A549 (cell line): ENCODE measurements at regions not wholly inside any gene's neighbourhood (a gene's known extent, or its start where the extent isn't known, plus 50 kb on each side); places are given as distances from the start of the nearest gene placed in this dataset.

Experiments
- ATAC-seq, 2 experiments: fragments of 200-7000 bp in 1 of 2; fragments of >200 bp in 1 of 2; cut with Nextera tagmentation in 1 of 2; cut with Tn5 transposase in 1 of 2; 3 replicates each; pipeline versions ENCODE4 v1.8.0 to v1.9.1; 2018 to 2020; ENCODE audit warnings: mild to moderate bottlenecking in 1 of 2, moderate library complexity in 1 of 2
- CTCF ChIA-PET: fragments of 300-600 bp; sonication (Branson Sonifier 250); formaldehyde crosslinking; extraction: SDS; loops from one replicate; lab custom pipeline; 2021; ENCODE audit warnings: antibody characterized with exemption, inconsistent platforms; lab: Yijun Ruan, JAX
- POLR2A ChIA-PET: fragments of 350-600 bp; formaldehyde crosslinking; extraction: SDS; loops from one replicate; lab custom pipeline; 2021; ENCODE audit warnings: antibody characterized with exemption, inconsistent platforms; lab: Yijun Ruan, JAX
- DNase-seq, 2 experiments: peaks; one replicate each; pipeline versions ENCODE4 v3.0.0 to v3.0.0-alpha.2; 2011 to 2016; ENCODE audit warnings: low read depth in 1 of 2, low spot score in 1 of 2
- FAIRE-seq: peaks from 2 replicates; lab custom pipeline; 2011; peaks lifted over from hg19 to GRCh38; lab: Jason Lieb, UNC
- H3K27ac ChIP-seq, 2 experiments: fragments of >200 bp; sonication (Bioruptor Twin); formaldehyde crosslinking; 3 replicates each; pipeline ENCODE4 v1.5.1; 2016 to 2017
- H3K4me1 ChIP-seq: fragments of >200 bp; sonication (Bioruptor Twin); formaldehyde crosslinking; 3 replicates; pipeline ENCODE4 v1.6.1; 2016
- H3K4me2 ChIP-seq: fragments of >200 bp; sonication (Bioruptor Twin); formaldehyde crosslinking; 3 replicates; pipeline ENCODE4 v1.6.1; 2016
- H3K4me3 ChIP-seq: fragments of >200 bp; sonication (Bioruptor Twin); formaldehyde crosslinking; 3 replicates; pipeline ENCODE4 v1.5.1; 2016
- H3K9me3 ChIP-seq: fragments of >200 bp; sonication (Bioruptor Twin); formaldehyde crosslinking; 3 replicates; pipeline ENCODE4 v1.6.1; 2016
- ATOH8 ChIP-seq: fragments of 250-450 bp; sonication (Bioruptor Pico); IDR thresholded peaks from 2 replicates; pipeline ENCODE4 v1.5.0; 2020; ENCODE audit warnings: low read depth, mild to moderate bottlenecking, moderate library complexity
- CBX2 ChIP-seq: fragments of 200-600 bp; sonication (generic); IDR thresholded peaks from 2 replicates; pipeline ENCODE4 v1.6.1; 2016; ENCODE audit warnings: low read depth, mild to moderate bottlenecking, borderline replicate concordance
- CHD4 ChIP-seq: fragments of 200-600 bp; sonication (generic); IDR thresholded peaks from 2 replicates; pipeline ENCODE4 v1.6.1; 2016; ENCODE audit warnings: antibody characterized with exemption, mild to moderate bottlenecking, borderline replicate concordance
- CTCF ChIP-seq: fragments of >200 bp; sonication (Bioruptor Twin); formaldehyde crosslinking; IDR thresholded peaks from 3 replicates; pipeline ENCODE4 v1.5.1; 2016
- ESRRA ChIP-seq: fragments of 150-350 bp; IDR thresholded peaks from 2 replicates; pipeline ENCODE4 v1.6.1; 2014; ENCODE audit warnings: mild to moderate bottlenecking, low read length, borderline replicate concordance
- FOSL2 ChIP-seq, 2 experiments: fragments of 450-650 bp in 1 of 2; fragments of >200 bp in 1 of 2; sonication (Bioruptor Twin) in 1 of 2; formaldehyde crosslinking; IDR thresholded peaks; 2 replicates each; pipeline versions ENCODE4 v1.5.0 to v1.6.1; 2016 to 2020; ENCODE audit warnings: mild to moderate bottlenecking in 1 of 2, moderate library complexity in 1 of 2
- HDAC2 ChIP-seq: fragments of 200-600 bp; sonication (generic); IDR thresholded peaks from 2 replicates; pipeline ENCODE4 v1.6.1; 2016
- HES2 ChIP-seq: fragments of >200 bp; sonication (Bioruptor Twin); formaldehyde crosslinking; IDR thresholded peaks from 2 replicates; pipeline ENCODE4 v1.6.1; 2016
- JUNB ChIP-seq: fragments of >200 bp; sonication (Bioruptor Twin); formaldehyde crosslinking; IDR thresholded peaks from 2 replicates; pipeline ENCODE4 v1.6.1; 2016
- KDM5A ChIP-seq: fragments of 200-600 bp; sonication (generic); IDR thresholded peaks from 2 replicates; pipeline ENCODE4 v1.6.1; 2016; ENCODE audit warnings: antibody characterized with exemption, mild to moderate bottlenecking
- MAFK ChIP-seq: fragments of 450-650 bp; IDR thresholded peaks from 2 replicates; pipeline ENCODE4 v1.6.1; 2014; ENCODE audit not compliant: partially characterized antibody
- MAX ChIP-seq: IDR thresholded peaks from 2 replicates; pipeline ENCODE4 v1.6.1; 2012
- MYC ChIP-seq: IDR thresholded peaks from 2 replicates; pipeline ENCODE4 v1.6.1; 2012; ENCODE audit warnings: mild to moderate bottlenecking, inconsistent platforms, low read length, improper control_type of control experiment, borderline replicate concordance
- NFE2L2 ChIP-seq: fragments of 150-350 bp; conservative IDR thresholded peaks from 2 replicates; pipeline ENCODE4 v1.6.1; 2014; ENCODE audit warnings: low read length
- NPAS2 ChIP-seq: fragments of 250-450 bp; sonication (Bioruptor Pico); IDR thresholded peaks from 2 replicates; pipeline ENCODE4 v1.8.0; 2022; ENCODE audit warnings: mild to moderate bottlenecking, moderate library complexity, borderline replicate concordance
- PBX3 ChIP-seq: IDR thresholded peaks from 2 replicates; pipeline ENCODE4 v1.6.1; 2012
- SREBF2 ChIP-seq: fragments of 450-650 bp; IDR thresholded peaks from 2 replicates; pipeline ENCODE4 v1.6.1; 2014; ENCODE audit warnings: mild to moderate bottlenecking, moderate library complexity
- TP53 ChIP-seq: fragments of 250-450 bp; sonication (Bioruptor Pico); IDR thresholded peaks from 2 replicates; pipeline ENCODE4 v1.5.0; 2021; ENCODE audit warnings: mild to moderate bottlenecking, moderate library complexity
- ZFP36 ChIP-seq: fragments of 450-650 bp; IDR thresholded peaks from 2 replicates; pipeline ENCODE4 v1.6.1; 2014; ENCODE audit warnings: borderline replicate concordance; ENCODE audit not compliant: partially characterized antibody
- ZNF302 ChIP-seq: fragments of 250-450 bp; sonication (Bioruptor Pico); IDR thresholded peaks from 2 replicates; pipeline ENCODE4 v1.9.0; 2021; ENCODE audit warnings: inconsistent platforms, mild to moderate bottlenecking, moderate library complexity
- ZSCAN20 ChIP-seq: fragments of 250-450 bp; sonication (Bioruptor Pico); IDR thresholded peaks from 2 replicates; pipeline ENCODE4 v1.8.0; 2022; ENCODE audit warnings: mild to moderate bottlenecking, moderate library complexity
- WGBS: methylation state at CpG from one replicate; pipeline ENCODE4 v1.1.6; 2017; ENCODE audit errors: missing lambda C conversion rate; 5-methylcytosine and 5-hydroxymethylcytosine counted together
- TF ChIP-seq, protein P1 (sequence below): fragments of >200 bp; sonication (Bioruptor Twin); formaldehyde crosslinking; IDR thresholded peaks from 3 replicates; pipeline ENCODE4 v1.6.1; 2016
- TF ChIP-seq, protein P2 (sequence below): fragments of 450-650 bp; IDR thresholded peaks from 2 replicates; pipeline ENCODE4 v1.6.1; 2014; ENCODE audit warnings: antibody characterized with exemption

DNA sequence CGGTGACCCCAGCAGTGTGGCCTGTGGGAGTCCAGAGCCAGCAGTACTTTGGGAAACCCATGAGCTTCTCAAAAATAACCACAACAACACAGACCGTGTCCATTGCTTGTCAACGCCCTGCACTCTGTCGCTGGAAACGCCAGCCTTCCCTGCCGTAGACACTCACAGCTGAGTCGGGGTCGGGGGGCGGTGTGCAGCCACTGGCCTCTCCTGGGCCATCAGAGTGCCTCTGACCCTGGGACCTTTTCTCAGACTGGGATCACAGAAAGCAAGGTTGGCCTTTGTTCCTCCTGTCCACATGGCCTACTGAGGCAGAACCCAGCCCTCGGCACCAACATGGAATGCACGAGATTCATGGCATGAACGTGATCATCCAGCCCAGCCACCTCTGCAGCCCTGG is 95.7 kb downstream of the TUBA3C start:
- Histone ChIP-seq H3K4me1 (no peaks in the 10 kb centered on the region), H3K4me3 (no peak overlapping the region), H3K27ac (no peak overlapping the region)
- CTCF ChIA-PET = no interaction called here
- 5% methylated on average over 3 of the region's 12 CpGs for WGBS
- no peak for FAIRE-seq
- TF ChIP-seq TP53 (CRISPR knock-in tag) (no peak), KDM5A (no peak), ZSCAN20 (CRISPR knock-in tag) (no peak), ZFP36 (no peak), ZNF302 (no peak), NFE2L2 (no peak), SREBF2 (no peak), ATOH8 (CRISPR knock-in tag) (no peak), HDAC2 (no peak), FOSL2 (IDR thresholded peaks at IDR 0.05) (no peak), FOSL2 (CRISPR knock-in tag; IDR thresholded peaks at IDR 0.05) (no peak), NPAS2 (CRISPR knock-in tag) (no peak), HES2 (no peak), CTCF (no peak), ESRRA (no peak), MYC (no peak), MAFK (no peak), CHD4 (no peak), MAX (no peak), JUNB (no peak)
- TF ChIP-seq, protein P1, sequence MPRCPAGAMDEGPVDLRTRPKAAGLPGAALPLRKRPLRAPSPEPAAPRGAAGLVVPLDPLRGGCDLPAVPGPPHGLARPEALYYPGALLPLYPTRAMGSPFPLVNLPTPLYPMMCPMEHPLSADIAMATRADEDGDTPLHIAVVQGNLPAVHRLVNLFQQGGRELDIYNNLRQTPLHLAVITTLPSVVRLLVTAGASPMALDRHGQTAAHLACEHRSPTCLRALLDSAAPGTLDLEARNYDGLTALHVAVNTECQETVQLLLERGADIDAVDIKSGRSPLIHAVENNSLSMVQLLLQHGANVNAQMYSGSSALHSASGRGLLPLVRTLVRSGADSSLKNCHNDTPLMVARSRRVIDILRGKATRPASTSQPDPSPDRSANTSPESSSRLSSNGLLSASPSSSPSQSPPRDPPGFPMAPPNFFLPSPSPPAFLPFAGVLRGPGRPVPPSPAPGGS = no peak
- TF ChIP-seq, all 56 proteins: peak for 0
- POLR2A ChIA-PET = no interaction called here
- Histone ChIP-seq H3K9me3 (no peaks in the 10 kb centered on the region), H3K4me2 (no peak overlapping the region)
- ATAC-seq (no peak), DNase-seq (no peak)

GRCh38 chr13:19085258-19085657 is 96.4 kb downstream of the TUBA3C start:
- Histone ChIP-seq H3K9me3 (no peaks in the 10 kb centered on the region), H3K27ac (no peak overlapping the region), H3K4me2 (no peak overlapping the region), H3K4me3 (no peak overlapping the region), H3K4me1 (no peaks in the 10 kb centered on the region)
- no peak for TF ChIP-seq CBX2
- TF ChIP-seq, protein P2, sequence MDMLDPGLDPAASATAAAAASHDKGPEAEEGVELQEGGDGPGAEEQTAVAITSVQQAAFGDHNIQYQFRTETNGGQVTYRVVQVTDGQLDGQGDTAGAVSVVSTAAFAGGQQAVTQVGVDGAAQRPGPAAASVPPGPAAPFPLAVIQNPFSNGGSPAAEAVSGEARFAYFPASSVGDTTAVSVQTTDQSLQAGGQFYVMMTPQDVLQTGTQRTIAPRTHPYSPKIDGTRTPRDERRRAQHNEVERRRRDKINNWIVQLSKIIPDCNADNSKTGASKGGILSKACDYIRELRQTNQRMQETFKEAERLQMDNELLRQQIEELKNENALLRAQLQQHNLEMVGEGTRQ = no peak
- TF ChIP-seq PBX3 = no peak
- FAIRE-seq (no peak), DNase-seq (no peak), ATAC-seq (no peak)
- ChIA-PET POLR2A (no interaction called here), CTCF (no interaction called here)
- WGBS = 0% methylated on average over 1 of the region's 3 CpGs
